GM10248 (cell line): ENCODE measurements at regions not wholly inside any gene's neighbourhood (a gene's known extent, or its start where the extent isn't known, plus 50 kb on each side); places are given as distances from the start of the nearest gene placed in this dataset.
"Not testable (repeated sequence)": the region's sequence is repeated elsewhere in the genome, so short reads cannot be mapped to it uniquely, and the experiment has no call there.

Experiments used
- CTCF ChIA-PET: fragments of 300-600 bp; sonication (Branson Sonifier 250); formaldehyde crosslinking; extraction: SDS; loops from one replicate; lab custom pipeline; 2021; ENCODE audit warnings: antibody characterized with exemption; lab: Yijun Ruan, JAX
- POLR2A ChIA-PET: fragments of 350-650 bp; sonication (Branson Sonifier 250); formaldehyde crosslinking; extraction: SDS; loops from one replicate; lab custom pipeline; 2020; ENCODE audit warnings: antibody characterized with exemption; lab: Yijun Ruan, JAX
- DNase-seq: peaks from one replicate; pipeline ENCODE4 v3.0.0; 2012; ENCODE audit errors: extremely low spot score
- TF ChIP-seq, protein P1 (sequence below): IDR thresholded peaks from 2 replicates; pipeline ENCODE4 v1.5.1; 2012; ENCODE audit warnings: mild to moderate bottlenecking, low read depth; ENCODE audit errors: extremely low read depth, missing control alignments, control extremely low read depth

DNA sequence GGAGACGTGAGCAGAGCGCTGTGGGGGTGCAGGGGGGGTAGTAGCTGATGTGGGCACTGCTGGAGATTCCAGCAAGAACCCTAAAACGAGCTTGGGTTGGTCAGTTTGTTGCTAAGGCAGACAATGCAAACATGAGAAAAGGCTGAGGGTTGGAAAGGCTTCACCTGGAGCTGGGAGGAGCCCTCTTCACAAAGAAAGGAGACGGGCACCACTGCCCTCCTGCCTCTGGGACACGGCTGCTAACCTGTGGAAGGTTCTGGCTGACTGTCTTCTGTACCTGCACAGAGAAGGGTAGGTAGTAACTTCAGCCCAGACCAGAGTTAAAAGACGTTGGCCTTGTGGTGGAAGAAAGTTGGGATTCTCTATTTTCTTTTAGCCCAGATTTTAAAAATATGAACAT, 108.7 kb downstream of the SUCLA2 start:
- ChIA-PET POLR2A (no interaction called here), CTCF (interaction anchor here (0.9 kb wide), 1 partner anchor 12 kb away, joined by 3 read pairs; no protein-coding TSS in a partner anchor)
- no peak for DNase-seq
- TF ChIP-seq, protein P1, sequence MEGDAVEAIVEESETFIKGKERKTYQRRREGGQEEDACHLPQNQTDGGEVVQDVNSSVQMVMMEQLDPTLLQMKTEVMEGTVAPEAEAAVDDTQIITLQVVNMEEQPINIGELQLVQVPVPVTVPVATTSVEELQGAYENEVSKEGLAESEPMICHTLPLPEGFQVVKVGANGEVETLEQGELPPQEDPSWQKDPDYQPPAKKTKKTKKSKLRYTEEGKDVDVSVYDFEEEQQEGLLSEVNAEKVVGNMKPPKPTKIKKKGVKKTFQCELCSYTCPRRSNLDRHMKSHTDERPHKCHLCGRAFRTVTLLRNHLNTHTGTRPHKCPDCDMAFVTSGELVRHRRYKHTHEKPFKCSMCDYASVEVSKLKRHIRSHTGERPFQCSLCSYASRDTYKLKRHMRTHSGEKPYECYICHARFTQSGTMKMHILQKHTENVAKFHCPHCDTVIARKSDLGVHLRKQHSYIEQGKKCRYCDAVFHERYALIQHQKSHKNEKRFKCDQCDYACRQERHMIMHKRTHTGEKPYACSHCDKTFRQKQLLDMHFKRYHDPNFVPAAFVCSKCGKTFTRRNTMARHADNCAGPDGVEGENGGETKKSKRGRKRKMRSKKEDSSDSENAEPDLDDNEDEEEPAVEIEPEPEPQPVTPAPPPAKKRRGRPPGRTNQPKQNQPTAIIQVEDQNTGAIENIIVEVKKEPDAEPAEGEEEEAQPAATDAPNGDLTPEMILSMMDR, result no peak

DNA sequence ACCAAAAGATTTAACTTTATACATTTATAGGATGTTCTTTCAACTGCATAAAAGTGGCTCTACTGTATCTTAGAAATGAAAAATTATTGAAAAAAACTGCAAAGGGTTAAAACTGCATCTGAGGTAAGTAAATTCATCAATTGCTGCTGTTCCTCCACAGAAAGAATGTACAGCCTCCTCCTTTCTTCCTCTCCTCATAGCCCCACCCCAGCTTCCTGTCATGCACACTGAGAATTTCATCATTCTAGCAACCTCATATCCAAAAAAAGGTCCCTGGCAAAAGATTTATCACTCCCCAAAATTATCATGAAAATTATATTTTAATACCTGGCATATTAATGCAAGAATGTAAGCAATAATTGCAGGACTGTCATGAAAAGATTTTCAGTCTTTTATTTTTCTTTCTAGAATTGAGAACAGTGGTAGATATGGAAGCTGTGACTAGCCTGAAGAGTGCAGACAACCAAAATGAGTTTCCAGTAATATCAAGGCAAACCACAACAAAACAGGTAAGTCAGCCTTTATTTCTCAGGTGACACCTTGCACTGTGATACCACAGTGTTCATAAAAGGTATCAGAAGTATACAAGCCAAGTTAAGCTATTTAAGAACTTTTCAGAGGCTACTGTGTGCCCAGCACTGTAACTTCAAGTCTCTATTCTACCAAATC, 110.8 kb downstream of the SUCLA2 start:
- CTCF ChIA-PET, result no interaction called here
- DNase-seq, result no peak
- POLR2A ChIA-PET, result no interaction called here
- TF ChIP-seq, protein P1, result no peak

DNA sequence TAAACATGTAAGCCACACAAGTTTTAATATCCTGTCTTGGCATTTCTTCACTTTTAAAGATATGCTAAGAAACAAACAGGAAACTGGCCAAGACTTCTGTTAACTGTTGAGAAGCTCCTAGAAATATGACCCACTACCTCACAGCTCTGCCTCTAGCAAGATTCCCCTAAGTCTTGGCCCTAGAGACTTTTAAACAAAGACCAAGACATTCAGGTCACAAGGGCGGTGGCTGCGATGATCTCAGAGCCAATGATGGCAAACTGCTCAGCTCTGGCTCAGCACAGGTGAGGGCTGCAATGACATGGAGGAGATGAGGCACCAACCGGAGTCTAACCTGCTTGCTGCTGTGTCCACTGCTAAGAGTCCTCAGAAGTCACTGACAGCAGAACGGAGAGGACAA, 114.8 kb downstream of the SUCLA2 start:
- DNase-seq, result no peak
- CTCF ChIA-PET, result no interaction called here
- POLR2A ChIA-PET, result no interaction called here
- TF ChIP-seq, protein P1, result no peak

DNA sequence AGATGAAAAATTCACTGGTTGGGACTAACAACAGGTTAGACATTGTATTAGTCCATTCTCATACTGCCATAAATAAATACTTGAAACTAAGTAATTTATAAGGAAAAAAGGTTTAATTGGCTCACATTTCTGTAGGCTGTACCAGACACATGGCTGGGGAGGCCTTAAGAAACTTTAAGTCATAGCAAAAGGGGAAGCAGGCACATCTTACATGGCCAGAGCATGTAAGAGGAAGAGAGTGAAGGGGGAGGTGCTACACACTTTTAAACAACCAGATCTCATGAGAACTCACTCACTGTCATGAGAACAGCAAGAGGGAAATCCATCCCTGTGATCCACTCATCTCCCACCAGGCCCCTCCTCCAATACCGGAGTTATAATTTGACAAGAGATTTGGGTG, 125.9 kb downstream of the SUCLA2 start:
- TF ChIP-seq, protein P1, result no peak
- ChIA-PET POLR2A (no interaction called here), CTCF (no interaction called here)
- no peak for DNase-seq

- POLR2A ChIA-PET, DNase-seq, CTCF ChIA-PET: not testable (repeated sequence)
These were observed 127.1 kb downstream of the SUCLA2 start for GRCh38 chr13:47873987-47874386.

DNA sequence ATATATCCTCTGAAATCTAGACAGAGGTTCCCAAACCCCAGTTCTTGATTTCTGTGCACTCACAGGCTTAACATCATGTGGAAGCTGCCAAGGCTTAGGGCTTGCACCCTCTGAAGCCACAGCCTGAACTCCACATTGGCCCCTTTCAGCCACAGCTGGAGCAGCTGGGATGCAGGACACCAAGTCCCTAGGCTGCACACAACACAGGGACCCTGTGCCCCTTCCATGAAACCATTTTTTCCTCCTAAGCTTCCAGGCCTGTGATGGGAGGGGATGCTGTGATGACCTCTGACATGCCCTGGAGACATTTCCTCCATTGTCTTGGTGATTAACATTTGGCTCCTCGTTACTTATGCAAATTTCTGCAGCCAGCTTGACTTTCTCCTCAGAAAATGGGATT, 127.8 kb downstream of the SUCLA2 start:
- POLR2A ChIA-PET, DNase-seq, CTCF ChIA-PET: not testable (repeated sequence)

DNA sequence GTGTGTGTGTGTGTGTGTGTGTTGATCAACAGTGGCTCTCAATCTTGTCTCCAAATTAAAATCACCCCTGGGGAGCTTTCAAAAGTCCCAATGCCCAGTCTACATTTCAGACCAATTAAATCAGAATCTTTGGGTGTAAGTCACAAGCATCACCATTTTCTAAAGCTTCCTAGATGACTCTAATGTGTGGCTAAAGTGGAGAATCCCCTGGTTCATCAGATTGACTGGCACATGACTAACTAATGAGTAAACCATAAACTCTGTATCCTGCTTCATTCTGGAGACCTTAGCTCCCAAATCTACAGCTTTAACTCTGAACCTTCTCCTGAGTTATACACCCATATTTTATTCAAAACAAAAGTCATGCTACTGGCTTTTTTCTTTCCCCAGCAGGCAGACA, 131.3 kb downstream of the SUCLA2 start:
- DNase-seq, result no peak
- TF ChIP-seq, protein P1, result no peak
- ChIA-PET CTCF (interaction anchor here (0.8 kb wide), 1 partner anchor 19 kb away, joined by 5 read pairs; no protein-coding TSS in a partner anchor), POLR2A (no interaction called here)

- ChIA-PET CTCF (no interaction called here), POLR2A (no interaction called here)
- TF ChIP-seq, protein P1, result no peak
These were observed 135.2 kb downstream of the SUCLA2 start for GRCh38 chr13:47865883-47866282.

More at GRCh38 chr13:47865883-47866282, 135.2 kb downstream of the SUCLA2 start:
- DNase-seq, result no peak
